Transverse colon (tissue), 4 donors: ENCODE measurements at regions not wholly inside any gene's neighbourhood (a gene's known extent, or its start where the extent isn't known, plus 50 kb on each side); places are given as distances from the start of the nearest gene placed in this dataset.

Experiments
- DNase-seq: peaks from one replicate; pipeline ENCODE4 v3.0.0-alpha.2; 2019
- H3K27ac ChIP-seq, 4 donors: fragments of 200-600 bp; sonication (generic); 2 replicates each; pipeline ENCODE4 v1.5.1; 2016 to 2018; ENCODE audit warnings: inconsistent platforms in 4 of 4
- H3K27me3 ChIP-seq: fragments of 200-600 bp; sonication (generic); 2 replicates; pipeline ENCODE4 v1.5.1; 2017; ENCODE audit warnings: inconsistent platforms
- H3K36me3 ChIP-seq, 4 donors: fragments of 200-600 bp; sonication (generic); 2 replicates each; pipeline ENCODE4 v1.5.1; 2017 to 2019; ENCODE audit warnings: inconsistent platforms in 4 of 4
- H3K4me1 ChIP-seq, 4 donors: fragments of 200-600 bp; sonication (generic); 2 replicates each; pipeline ENCODE4 v1.5.1; 2017 to 2020; ENCODE audit warnings: inconsistent platforms in 4 of 4
- H3K4me3 ChIP-seq, 4 donors: fragments of 200-600 bp; sonication (generic); 1 replicate in 1 of 4; 2 replicates in 3 of 4; pipeline versions ENCODE4 v1.5.1 to v1.6.1; 2017 to 2019; ENCODE audit warnings: inconsistent platforms in 4 of 4
- H3K9me3 ChIP-seq, 2 donors: fragments of 200-600 bp; sonication (generic); 2 replicates each; pipeline ENCODE4 v1.5.1; 2017 to 2019; ENCODE audit warnings: inconsistent platforms in 2 of 2
- CTCF ChIP-seq, 5 experiments: fragments of 200-600 bp in 3 of 5; fragments of 450-650 bp in 2 of 5; sonication (generic) in 3 of 5; IDR thresholded peaks; 1 replicate in 2 of 5; 2 replicates in 3 of 5; pipeline ENCODE4 v1.5.1; 2016 to 2017; ENCODE audit warnings: antibody characterized with exemption in 5 of 5, inconsistent platforms in 3 of 5, mild to moderate bottlenecking in 2 of 5, moderate library complexity in 1 of 5
- EP300 ChIP-seq: sonication (generic); formaldehyde crosslinking; IDR thresholded peaks from one replicate; pipeline ENCODE4 v1.6.1; 2017; ENCODE audit warnings: antibody characterized with exemption, low read depth
- POLR2A ChIP-seq: fragments of 450-650 bp; IDR thresholded peaks from one replicate; pipeline ENCODE4 v1.6.1; 2016; ENCODE audit warnings: antibody characterized with exemption, mild to moderate bottlenecking, moderate library complexity
- POLR2AphosphoS5 ChIP-seq, 3 donors: sonication (generic); formaldehyde crosslinking; IDR thresholded peaks; one replicate each; pipeline ENCODE4 v1.6.1; 2016; ENCODE audit warnings: antibody characterized with exemption in 3 of 3
- WGBS, 2 donors: methylation state at CpG; one replicate each; pipeline ENCODE4 v1.1.5; 2018; ENCODE audit warnings: low coverage in 1 of 2; 5-methylcytosine and 5-hydroxymethylcytosine counted together
- in situ Hi-C, 4 donors: fragments of 200-750 bp; cut with MboI; loops; one replicate each; pipeline versions ENCODE4 v1.15.0 to v1.15.1; 2017; ENCODE audit warnings: low sequenced_read_pairs in 3 of 4, low pct_ligation_motif_present in 1 of 4, low pct_unique_long_range_greater_than_20kb in 1 of 4
- intact Hi-C: fragments of 100-400 bp; cut with DNase I; formaldehyde crosslinking; loops from one replicate; pipeline ENCODE4 v1.15.1; 2023; ENCODE audit warnings: low total_unique reads

GRCh38 chr20:24164360-24164759 lies 175.8 kb upstream of the GGTLC1 start:
- WGBS, 2 donors, result 45 to 51% methylated on average over 5 of the region's 5 CpGs
- no peak for TF ChIP-seq POLR2AphosphoS5 (IDR thresholded peaks at IDR 0.05)
- TF ChIP-seq CTCF (IDR thresholded peaks at IDR 0.05), result peak in 2 of 5 experiments; percentile 10 to 20
- intact Hi-C loops, result loop anchor here (5.0 kb wide), 1 partner anchor 753 kb away; no protein-coding TSS in a partner anchor

GRCh38 chr20:24163506-24163905 lies 174.9 kb upstream of the GGTLC1 start:
- H3K4me1 ChIP-seq, result peaks cover 0 to 4% (median 0%) of the 10 kb centered on the region in 4 donors
- in situ Hi-C loops, result loop anchor here in 3 of 4 donors (10.0 to 25.0 kb wide), 3 partner anchors 99 to 751 kb away; no protein-coding TSS in a partner anchor
- DNase-seq, result no peak
- no peak overlapping the region for H3K27ac ChIP-seq
- H3K36me3 ChIP-seq, result no peaks in the 10 kb centered on the region
- no peak for TF ChIP-seq POLR2A
- TF ChIP-seq EP300, result no peak
- no peak for TF ChIP-seq CTCF (IDR thresholded peaks at IDR 0.05)
- TF ChIP-seq POLR2AphosphoS5 (IDR thresholded peaks at IDR 0.05), result no peak
- 65 to 84% methylated on average over 2 of the region's 2 CpGs for WGBS, 2 donors
- H3K4me3 ChIP-seq, result no peak overlapping the region
- intact Hi-C loops, result loop anchor here (5.0 kb wide), 1 partner anchor 754 kb away; no protein-coding TSS in a partner anchor
- no peaks in the 10 kb centered on the region for H3K9me3 ChIP-seq
- no peaks in the 10 kb centered on the region for H3K27me3 ChIP-seq

More at GRCh38 chr20:24164360-24164759, 175.8 kb upstream of the GGTLC1 start:
- no peaks in the 10 kb centered on the region for H3K36me3 ChIP-seq
- in situ Hi-C loops, result loop anchor here in 3 of 4 donors (10.0 to 25.0 kb wide), 3 partner anchors 98 to 750 kb away; no protein-coding TSS in a partner anchor
- no peak overlapping the region for H3K27ac ChIP-seq
- no peaks in the 10 kb centered on the region for H3K27me3 ChIP-seq
- H3K4me3 ChIP-seq, result no peak overlapping the region
- no peak for DNase-seq
- no peaks in the 10 kb centered on the region for H3K9me3 ChIP-seq
- peaks cover 0 to 4% (median 0%) of the 10 kb centered on the region in 4 donors for H3K4me1 ChIP-seq

- H3K9me3 ChIP-seq, result no peaks in the 10 kb centered on the region
- no peak overlapping the region for H3K27ac ChIP-seq
- in situ Hi-C loops, result loop anchor here in 3 of 4 donors (10.0 to 25.0 kb wide), 3 partner anchors 102 to 754 kb away; no protein-coding TSS in a partner anchor
- H3K27me3 ChIP-seq, result no peaks in the 10 kb centered on the region
- peaks cover 0 to 4% (median 0%) of the 10 kb centered on the region in 4 donors for H3K4me1 ChIP-seq
- no peak overlapping the region for H3K4me3 ChIP-seq
- 33 to 38% methylated on average over 4 to 5 of the region's 5 CpGs for WGBS, 2 donors
- no peak for TF ChIP-seq EP300
- TF ChIP-seq CTCF (IDR thresholded peaks at IDR 0.05), result peak; percentile 44 to 67 (median 54)
- TF ChIP-seq POLR2AphosphoS5 (IDR thresholded peaks at IDR 0.05), result no peak
- TF ChIP-seq POLR2A, result no peak
- H3K36me3 ChIP-seq, result no peaks in the 10 kb centered on the region
- intact Hi-C loops, result loop anchor here (5.0 kb wide), 1 partner anchor 757 kb away; no protein-coding TSS in a partner anchor
- peak; percentile 13 for DNase-seq
Observed at GRCh38 chr20:24160563-24161281, 172.1 kb upstream of the GGTLC1 start.

- no peak overlapping the region for H3K27ac ChIP-seq
- no peak for TF ChIP-seq EP300
- TF ChIP-seq POLR2A, result no peak
- TF ChIP-seq POLR2AphosphoS5 (IDR thresholded peaks at IDR 0.05), result no peak
- TF ChIP-seq CTCF (IDR thresholded peaks at IDR 0.05), result no peak
- 38% methylated on average over 2 of the region's 2 CpGs; no CpG with 5 or more reads in 1 of the 2 donors for WGBS, 2 donors
- no peaks in the 10 kb centered on the region for H3K36me3 ChIP-seq
- no peaks in the 10 kb centered on the region for H3K4me1 ChIP-seq
- no peak for DNase-seq
- no peaks in the 10 kb centered on the region for H3K27me3 ChIP-seq
- H3K4me3 ChIP-seq, result no peak overlapping the region
- intact Hi-C loops, result no loop called here
- H3K9me3 ChIP-seq, result no peaks in the 10 kb centered on the region
- in situ Hi-C loops, result loop anchor here in 3 of 4 donors (25.0 kb wide), 2 partner anchors 104 to 754 kb away; no protein-coding TSS in a partner anchor
Observed at GRCh38 chr20:24158281-24158680, 169.7 kb upstream of the GGTLC1 start.
